Renal cortex interstitium (tissue), 11 donors: ENCODE measurements at regions not wholly inside any gene's neighbourhood (a gene's known extent, or its start where the extent isn't known, plus 50 kb on each side); places are given as distances from the start of the nearest gene placed in this dataset.

ENCODE experiments used
- DNase-seq, 11 donors: peaks; one replicate each; pipeline ENCODE4 v3.0.0-alpha.2; 2013; ENCODE audit warnings: low read depth in 9 of 11, low spot score in 4 of 11; ENCODE audit errors: extremely low read depth in 1 of 11

GRCh38 chr10:31081937-31082840 lies 50.5 kb upstream of the ZNF438 start:
- DNase-seq, result no peak

GRCh38 chr10:31083765-31084184 lies 52.1 kb upstream of the ZNF438 start:
- DNase-seq, result no peak

GRCh38 chr10:31087011-31087410 lies 55.3 kb upstream of the ZNF438 start:
- DNase-seq, result no peak

GRCh38 chr10:31087851-31088250 lies 56.2 kb upstream of the ZNF438 start:
- DNase-seq, result no peak

- DNase-seq, result no peak
Measured at GRCh38 chr10:31090894-31091607, 59.4 kb upstream of the ZNF438 start.

GRCh38 chr10:31095677-31096560 lies 64.3 kb upstream of the ZNF438 start:
- no peak for DNase-seq

GRCh38 chr10:31098046-31098445 lies 66.4 kb upstream of the ZNF438 start:
- no peak for DNase-seq

- DNase-seq, result no peak
Measured at GRCh38 chr10:31099094-31099493, 67.4 kb upstream of the ZNF438 start.

GRCh38 chr10:31099664-31100063 lies 68.0 kb upstream of the ZNF438 start:
- peak in 2 of 11 donors; percentile 37 to 43 for DNase-seq

GRCh38 chr10:31100115-31100601 lies 68.5 kb upstream of the ZNF438 start:
- no peak for DNase-seq

GRCh38 chr10:31100662-31101061 lies 69.0 kb upstream of the ZNF438 start:
- DNase-seq, result no peak

- no peak for DNase-seq
Measured at GRCh38 chr10:31101123-31101522, 69.5 kb upstream of the ZNF438 start.

- DNase-seq, result no peak
Measured at GRCh38 chr10:31102421-31102820, 70.8 kb upstream of the ZNF438 start.

GRCh38 chr10:31103112-31103511 lies 71.4 kb upstream of the ZNF438 start:
- DNase-seq, result no peak

GRCh38 chr10:31112961-31113360 lies 81.3 kb upstream of the ZNF438 start:
- DNase-seq, result no peak

GRCh38 chr10:31116226-31116625 lies 84.6 kb upstream of the ZNF438 start:
- no peak for DNase-seq

GRCh38 chr10:31118556-31118955 lies 86.9 kb upstream of the ZNF438 start:
- DNase-seq, result no peak

GRCh38 chr10:31120392-31120791 lies 88.7 kb upstream of the ZNF438 start:
- DNase-seq, result no peak

- DNase-seq, result no peak
Measured at GRCh38 chr10:31120961-31121685, 89.5 kb upstream of the ZNF438 start.
